K562 (cell line): ENCODE measurements at regions not wholly inside any gene's neighbourhood (a gene's known extent, or its start where the extent isn't known, plus 50 kb on each side); places are given as distances from the start of the nearest gene placed in this dataset.

ENCODE experiments used
- ATAC-seq: fragments of 200-7000 bp; cut with Tn5 transposase; 3 replicates; pipeline ENCODE4 v1.9.1; 2020; ENCODE audit warnings: moderate library complexity
- BruUV-seq: library from RNA; stranded (reverse); fragments of 400-500 nt; replicated peaks from 2 replicates; lab custom pipeline; 2021; lab: Mats Ljungman, UMichigan
- CTCF ChIA-PET: fragments of 300-600 bp; formaldehyde crosslinking; extraction: SDS; loops from one replicate; lab custom pipeline; 2021; ENCODE audit warnings: low intra/inter-chr PET ratio; lab: Yijun Ruan, JAX
- POLR2A ChIA-PET: fragments of 300-600, 350-650 bp; sonication (Branson Sonifier 250); formaldehyde crosslinking; extraction: SDS; loops from one replicate; lab custom pipeline; 2021; ENCODE audit warnings: antibody characterized with exemption, inconsistent platforms; lab: Yijun Ruan, JAX
- DNase-seq, 4 experiments: peaks; one replicate each; pipeline versions ENCODE4 v3.0.0 to v3.0.0-alpha.2; 2011 to 2018; ENCODE audit warnings: low spot score in 3 of 4, mixed read lengths in 3 of 4; ENCODE audit errors: extremely low read depth in 1 of 4
- FAIRE-seq: peaks from 2 replicates; lab custom pipeline; 2011; peaks lifted over from hg19 to GRCh38; lab: Jason Lieb, UNC
- H2AFZ ChIP-seq: 2 replicates; pipeline ENCODE4 v1.6.0; 2011; ENCODE audit warnings: low read depth, low read length, control low read depth, inconsistent platforms
- H3K27ac ChIP-seq: fragments of 200-600 bp; 3 replicates; pipeline ENCODE4 v1.8.0; 2011; ENCODE audit warnings: low read depth, mild to moderate bottlenecking, control low read depth, inconsistent platforms, low read length, moderate library complexity, mixed read lengths; ENCODE audit errors: extremely low read depth
- H3K27me3 ChIP-seq, 2 experiments: fragments of 300-600 bp in 1 of 2; 2 replicates in 1 of 2; 3 replicates in 1 of 2; pipeline versions ENCODE4 v1.6.0 to v1.8.0; 2011; ENCODE audit warnings: inconsistent platforms in 2 of 2, low read length in 2 of 2, mild to moderate bottlenecking in 1 of 2, mixed read lengths in 1 of 2, moderate library complexity in 1 of 2; ENCODE audit not compliant: control insufficient read depth in 2 of 2, insufficient read depth in 2 of 2
- H3K36me3 ChIP-seq: fragments of 300-600 bp; 3 replicates; pipeline ENCODE4 v1.8.0; 2011; ENCODE audit warnings: mild to moderate bottlenecking, low read length, inconsistent platforms; ENCODE audit not compliant: control insufficient read depth, insufficient read depth
- H3K4me1 ChIP-seq, 2 experiments: fragments of 200-600 bp in 1 of 2; replicated peaks in 1 of 2; 2 replicates in 1 of 2; 3 replicates in 1 of 2; pipeline versions ENCODE4 v1.5.1 to v1.8.0; 2011; ENCODE audit warnings: inconsistent platforms in 2 of 2, low read length in 2 of 2, mild to moderate bottlenecking in 1 of 2, mixed read lengths in 1 of 2, moderate library complexity in 1 of 2; ENCODE audit not compliant: control insufficient read depth in 2 of 2, insufficient read depth in 2 of 2
- H3K4me2 ChIP-seq: 2 replicates; pipeline ENCODE4 v1.6.1; 2011; ENCODE audit warnings: low read length, control low read depth, inconsistent platforms, mixed read lengths; ENCODE audit not compliant: insufficient read depth
- H3K4me3 ChIP-seq: fragments of 200-600 bp; sonication (generic), shearing (Covaris generic); 2 replicates; pipeline ENCODE4 v1.5.1; 2016; ENCODE audit warnings: control low read depth, inconsistent platforms
- H3K79me2 ChIP-seq: fragments of 200-600 bp; 3 replicates; pipeline ENCODE4 v1.8.0; 2011; ENCODE audit warnings: low read length, inconsistent platforms; ENCODE audit not compliant: control insufficient read depth, insufficient read depth
- H3K9ac ChIP-seq, 2 experiments: 2 replicates each; pipeline versions ENCODE4 v1.6.0 to v1.6.1; 2011; ENCODE audit warnings: low read depth in 2 of 2, low read length in 2 of 2, control low read depth in 1 of 2, inconsistent platforms in 1 of 2, mild to moderate bottlenecking in 1 of 2, mixed read lengths in 1 of 2; ENCODE audit not compliant: insufficient read depth in 1 of 2
- H3K9me1 ChIP-seq: one replicate; pipeline ENCODE4 v1.6.0; 2011; ENCODE audit warnings: inconsistent platforms, mild to moderate bottlenecking, low read length, moderate library complexity; ENCODE audit not compliant: control insufficient read depth, insufficient read depth
- H3K9me3 ChIP-seq: replicated peaks from 2 replicates; pipeline ENCODE4 v1.5.1; 2011; ENCODE audit warnings: low read depth, low read length, inconsistent platforms; ENCODE audit not compliant: control insufficient read depth, insufficient read depth
- H4K20me1 ChIP-seq: replicated peaks from 2 replicates; pipeline ENCODE4 v1.6.1; 2011; ENCODE audit warnings: low read length, inconsistent platforms, mixed read lengths; ENCODE audit not compliant: control insufficient read depth, insufficient read depth
- FOS ChIP-seq: IDR thresholded peaks from 3 replicates; pipeline ENCODE4 v1.6.1; 2011; ENCODE audit not compliant: insufficient read length; ENCODE audit errors: extremely low read depth
- HDAC6 ChIP-seq: IDR thresholded peaks from 2 replicates; pipeline ENCODE4 v1.6.1; 2012; ENCODE audit warnings: low read depth, mild to moderate bottlenecking, control low read depth, inconsistent platforms, low read length, moderate library complexity
- KDM5B ChIP-seq: fragments of 200-600 bp; sonication (generic); IDR thresholded peaks from 2 replicates; pipeline ENCODE4 v1.6.1; 2012; ENCODE audit warnings: low read depth, mild to moderate bottlenecking, moderate library complexity, low read length, control low read depth, inconsistent platforms; ENCODE audit not compliant: insufficient replicate concordance
- MCM3 ChIP-seq: fragments of 450-650 bp; IDR thresholded peaks from 2 replicates; pipeline ENCODE4 v1.6.1; 2016
- POLR2G ChIP-seq: fragments of 200-400 bp; formaldehyde crosslinking; IDR thresholded peaks from 2 replicates; pipeline ENCODE4 v1.6.1; 2017; ENCODE audit warnings: low read depth, mild to moderate bottlenecking, antibody characterized with exemption, low read length, moderate library complexity
- WGBS: fragments of 100-300 bp; shearing (Covaris generic); methylation state at CpG from one replicate; pipeline ENCODE4 v1.1.6; 2016; ENCODE audit warnings: low coverage, mixed read lengths; ENCODE audit not compliant: insufficient coverage; ENCODE audit errors: missing lambda C conversion rate; 5-methylcytosine and 5-hydroxymethylcytosine counted together
- in situ Hi-C: fragments of 300-500 bp; cut with MboI; formaldehyde crosslinking; loops from 4 replicates; pipeline ENCODE4 v1.15.0; 2018; ENCODE audit warnings: inconsistent platforms, mixed read lengths
- intact Hi-C: fragments of 100-400 bp; cut with micrococcal nuclease; formaldehyde crosslinking; loops from 2 replicates; pipeline ENCODE4 v1.14.2; 2022
- TF ChIP-seq, protein P1 (sequence below): IDR thresholded peaks from 3 replicates; pipeline ENCODE4 v1.6.1; 2011; ENCODE audit warnings: borderline replicate concordance, mild to moderate bottlenecking, moderate library complexity; ENCODE audit not compliant: insufficient read length; ENCODE audit errors: extremely low read depth
- TF ChIP-seq, protein P2 (sequence below): fragments of 250-450 bp; sonication (Bioruptor Pico); IDR thresholded peaks from 2 replicates; pipeline ENCODE4 v1.8.0; 2021; ENCODE audit warnings: moderate library complexity, mild to moderate bottlenecking, inconsistent platforms
- TF ChIP-seq, protein P3 (sequence below): sonication (generic); formaldehyde crosslinking; IDR thresholded peaks from 2 replicates; pipeline ENCODE4 v1.8.0; 2022; ENCODE audit warnings: mild to moderate bottlenecking, missing genetic modification reagents
- TF ChIP-seq, protein P4 (sequence below): fragments of 250-450 bp; sonication (Bioruptor Pico); IDR thresholded peaks from 2 replicates; pipeline ENCODE4 v1.5.1; 2021; ENCODE audit warnings: mild to moderate bottlenecking
- TF ChIP-seq, protein P5 (sequence below): fragments of 250-450 bp; sonication (Bioruptor Pico); IDR thresholded peaks from 2 replicates; pipeline ENCODE4 v1.8.0; 2021; ENCODE audit warnings: moderate library complexity, mild to moderate bottlenecking, inconsistent platforms

DNA sequence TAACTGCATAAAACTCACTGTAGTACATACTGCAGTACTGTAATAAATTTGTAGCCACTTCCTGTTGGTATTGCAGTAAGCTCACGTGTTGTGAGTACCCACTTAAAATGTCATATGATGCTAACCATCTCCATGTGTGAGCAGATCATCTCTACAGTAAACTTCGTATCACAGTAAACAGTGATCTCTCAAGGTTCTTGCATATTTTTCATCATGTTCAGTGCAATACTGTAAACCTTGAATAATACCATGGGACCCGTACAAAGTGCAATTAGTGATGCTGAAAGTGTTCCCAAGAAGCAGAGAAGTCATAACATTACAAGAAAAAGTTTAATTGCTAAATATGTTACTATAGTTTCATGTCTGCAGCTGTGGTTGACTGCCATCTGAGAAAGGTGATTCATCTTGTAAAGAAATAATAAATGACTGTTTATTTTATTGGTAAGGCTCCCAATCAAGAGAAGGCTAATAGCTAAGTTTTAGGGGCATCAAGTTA is 253.8 kb upstream of the POU5F2 start:
- Histone ChIP-seq H3K4me2 (no peak overlapping the region), H3K9me3 (no peaks in the 10 kb centered on the region), H3K27ac (no peak overlapping the region), H4K20me1 (no peaks in the 10 kb centered on the region), H3K79me2 (no peaks in the 10 kb centered on the region), H3K9ac (no peak overlapping the region), H2AFZ (no peak overlapping the region), H3K36me3 (no peaks in the 10 kb centered on the region), H3K27me3 (no peaks in the 10 kb centered on the region), H3K4me3 (no peak overlapping the region), H3K4me1 (no peaks in the 10 kb centered on the region), H3K9me1 (no peaks in the 10 kb centered on the region)
- FAIRE-seq (no peak), DNase-seq (no peak), ATAC-seq (no peak)
- in situ Hi-C loops = no loop called here
- BruUV-seq = no TSS peak
- WGBS = 2% methylated on average over 3 of the region's 3 CpGs
- ChIA-PET CTCF (no interaction called here), POLR2A (no interaction called here)
- intact Hi-C loops = no loop called here
- no peak for TF ChIP-seq POLR2G
- TF ChIP-seq KDM5B = no peak
- no peak for TF ChIP-seq HDAC6
- TF ChIP-seq, protein P1, sequence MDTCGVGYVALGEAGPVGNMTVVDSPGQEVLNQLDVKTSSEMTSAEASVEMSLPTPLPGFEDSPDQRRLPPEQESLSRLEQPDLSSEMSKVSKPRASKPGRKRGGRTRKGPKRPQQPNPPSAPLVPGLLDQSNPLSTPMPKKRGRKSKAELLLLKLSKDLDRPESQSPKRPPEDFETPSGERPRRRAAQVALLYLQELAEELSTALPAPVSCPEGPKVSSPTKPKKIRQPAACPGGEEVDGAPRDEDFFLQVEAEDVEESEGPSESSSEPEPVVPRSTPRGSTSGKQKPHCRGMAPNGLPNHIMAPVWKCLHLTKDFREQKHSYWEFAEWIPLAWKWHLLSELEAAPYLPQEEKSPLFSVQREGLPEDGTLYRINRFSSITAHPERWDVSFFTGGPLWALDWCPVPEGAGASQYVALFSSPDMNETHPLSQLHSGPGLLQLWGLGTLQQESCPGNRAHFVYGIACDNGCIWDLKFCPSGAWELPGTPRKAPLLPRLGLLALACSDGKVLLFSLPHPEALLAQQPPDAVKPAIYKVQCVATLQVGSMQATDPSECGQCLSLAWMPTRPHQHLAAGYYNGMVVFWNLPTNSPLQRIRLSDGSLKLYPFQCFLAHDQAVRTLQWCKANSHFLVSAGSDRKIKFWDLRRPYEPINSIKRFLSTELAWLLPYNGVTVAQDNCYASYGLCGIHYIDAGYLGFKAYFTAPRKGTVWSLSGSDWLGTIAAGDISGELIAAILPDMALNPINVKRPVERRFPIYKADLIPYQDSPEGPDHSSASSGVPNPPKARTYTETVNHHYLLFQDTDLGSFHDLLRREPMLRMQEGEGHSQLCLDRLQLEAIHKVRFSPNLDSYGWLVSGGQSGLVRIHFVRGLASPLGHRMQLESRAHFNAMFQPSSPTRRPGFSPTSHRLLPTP = no peak
- TF ChIP-seq, protein P2, sequence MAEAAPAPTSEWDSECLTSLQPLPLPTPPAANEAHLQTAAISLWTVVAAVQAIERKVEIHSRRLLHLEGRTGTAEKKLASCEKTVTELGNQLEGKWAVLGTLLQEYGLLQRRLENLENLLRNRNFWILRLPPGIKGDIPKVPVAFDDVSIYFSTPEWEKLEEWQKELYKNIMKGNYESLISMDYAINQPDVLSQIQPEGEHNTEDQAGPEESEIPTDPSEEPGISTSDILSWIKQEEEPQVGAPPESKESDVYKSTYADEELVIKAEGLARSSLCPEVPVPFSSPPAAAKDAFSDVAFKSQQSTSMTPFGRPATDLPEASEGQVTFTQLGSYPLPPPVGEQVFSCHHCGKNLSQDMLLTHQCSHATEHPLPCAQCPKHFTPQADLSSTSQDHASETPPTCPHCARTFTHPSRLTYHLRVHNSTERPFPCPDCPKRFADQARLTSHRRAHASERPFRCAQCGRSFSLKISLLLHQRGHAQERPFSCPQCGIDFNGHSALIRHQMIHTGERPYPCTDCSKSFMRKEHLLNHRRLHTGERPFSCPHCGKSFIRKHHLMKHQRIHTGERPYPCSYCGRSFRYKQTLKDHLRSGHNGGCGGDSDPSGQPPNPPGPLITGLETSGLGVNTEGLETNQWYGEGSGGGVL = no peak
- TF ChIP-seq, protein P3, sequence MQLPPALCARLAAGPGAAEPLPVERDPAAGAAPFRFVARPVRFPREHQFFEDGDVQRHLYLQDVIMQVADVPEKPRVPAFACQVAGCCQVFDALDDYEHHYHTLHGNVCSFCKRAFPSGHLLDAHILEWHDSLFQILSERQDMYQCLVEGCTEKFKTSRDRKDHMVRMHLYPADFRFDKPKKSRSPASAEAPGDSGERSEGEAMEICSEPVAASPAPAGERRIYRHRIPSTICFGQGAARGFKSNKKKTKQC (CRISPR knock-in tag) = no peak
- TF ChIP-seq, protein P4, sequence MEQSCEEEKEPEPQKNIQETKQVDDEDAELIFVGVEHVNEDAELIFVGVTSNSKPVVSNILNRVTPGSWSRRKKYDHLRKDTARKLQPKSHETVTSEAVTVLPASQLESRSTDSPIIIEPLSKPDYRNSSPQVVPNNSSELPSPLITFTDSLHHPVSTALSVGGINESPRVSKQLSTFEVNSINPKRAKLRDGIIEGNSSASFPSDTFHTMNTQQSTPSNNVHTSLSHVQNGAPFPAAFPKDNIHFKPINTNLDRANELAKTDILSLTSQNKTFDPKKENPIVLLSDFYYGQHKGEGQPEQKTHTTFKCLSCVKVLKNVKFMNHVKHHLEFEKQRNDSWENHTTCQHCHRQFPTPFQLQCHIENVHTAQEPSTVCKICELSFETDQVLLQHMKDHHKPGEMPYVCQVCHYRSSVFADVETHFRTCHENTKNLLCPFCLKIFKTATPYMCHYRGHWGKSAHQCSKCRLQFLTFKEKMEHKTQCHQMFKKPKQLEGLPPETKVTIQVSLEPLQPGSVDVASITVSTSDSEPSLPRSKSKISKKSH (CRISPR knock-in tag) = no peak
- no peak for TF ChIP-seq MCM3
- TF ChIP-seq, protein P5, sequence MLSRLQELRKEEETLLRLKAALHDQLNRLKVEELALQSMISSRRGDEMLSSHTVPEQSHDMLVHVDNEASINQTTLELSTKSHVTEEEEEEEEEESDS (CRISPR knock-in tag) = no peak
- no peak for TF ChIP-seq FOS
